Glomerular visceral epithelial cell (primary cell): ENCODE measurements at regions not wholly inside any gene's neighbourhood (a gene's known extent, or its start where the extent isn't known, plus 50 kb on each side); places are given as distances from the start of the nearest gene placed in this dataset.

ENCODE experiments used
- DNase-seq: peaks from one replicate; pipeline ENCODE4 v3.0.0-alpha.2; 2016; ENCODE audit errors: extremely low spot score

DNA sequence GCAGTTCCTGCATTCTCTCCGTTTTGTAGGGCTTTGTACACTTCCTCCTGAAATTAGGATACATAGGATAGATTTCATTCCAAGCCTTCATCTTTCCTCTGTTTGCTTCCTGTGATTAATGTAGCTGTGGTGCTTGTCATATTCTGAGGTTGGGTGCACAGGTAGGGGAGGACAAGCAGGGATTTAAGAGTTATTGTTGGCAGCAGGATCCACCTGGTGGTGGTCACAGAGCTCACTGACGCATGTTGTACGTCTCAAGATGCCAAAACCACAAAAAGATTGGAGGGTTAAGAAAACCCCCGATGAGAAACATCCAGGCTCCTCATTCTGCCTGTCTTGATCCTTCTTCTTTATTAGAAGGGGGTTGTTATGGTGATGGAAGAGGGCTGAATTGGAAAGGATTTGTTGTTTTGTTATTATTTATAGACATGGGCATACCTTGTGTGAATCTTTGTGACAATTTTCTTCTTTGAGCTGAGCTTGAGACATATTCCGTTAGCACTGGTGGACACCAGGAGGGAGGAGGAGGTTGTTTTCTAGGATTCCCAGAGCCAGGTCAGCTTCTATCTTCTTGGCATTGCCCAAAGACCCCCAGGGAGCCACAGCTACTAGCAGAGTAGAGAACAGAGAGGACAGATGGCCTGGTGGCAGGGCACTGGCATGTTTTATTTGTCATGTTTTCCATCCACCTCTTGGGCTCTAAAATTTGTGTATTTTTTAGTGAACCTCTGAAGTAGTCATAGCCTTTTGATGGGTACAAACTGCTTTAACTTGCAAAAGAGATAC lies 57.7 kb upstream of the LARS2 start:
- peak; percentile 6 for DNase-seq

DNA sequence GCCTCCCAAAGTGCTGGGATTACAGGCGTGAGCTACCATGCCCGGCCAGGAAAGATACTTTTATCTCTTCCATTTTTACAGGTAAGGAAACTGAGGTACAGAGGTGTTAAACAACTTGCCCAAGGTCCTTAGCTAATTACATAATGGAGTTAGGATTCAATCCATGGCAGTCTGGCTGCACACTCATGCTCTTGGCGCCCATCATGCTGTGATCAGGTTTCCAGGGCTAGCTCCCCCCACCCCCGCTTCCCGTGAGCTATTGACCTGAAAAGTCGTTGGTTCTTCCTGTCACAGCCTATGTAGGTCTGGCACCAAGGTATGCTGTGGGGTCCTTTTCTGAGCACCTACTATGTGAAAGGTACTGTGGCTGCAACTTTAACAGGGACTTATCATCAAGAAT lies 55.9 kb upstream of the LARS2 start:
- DNase-seq: no peak

DNA sequence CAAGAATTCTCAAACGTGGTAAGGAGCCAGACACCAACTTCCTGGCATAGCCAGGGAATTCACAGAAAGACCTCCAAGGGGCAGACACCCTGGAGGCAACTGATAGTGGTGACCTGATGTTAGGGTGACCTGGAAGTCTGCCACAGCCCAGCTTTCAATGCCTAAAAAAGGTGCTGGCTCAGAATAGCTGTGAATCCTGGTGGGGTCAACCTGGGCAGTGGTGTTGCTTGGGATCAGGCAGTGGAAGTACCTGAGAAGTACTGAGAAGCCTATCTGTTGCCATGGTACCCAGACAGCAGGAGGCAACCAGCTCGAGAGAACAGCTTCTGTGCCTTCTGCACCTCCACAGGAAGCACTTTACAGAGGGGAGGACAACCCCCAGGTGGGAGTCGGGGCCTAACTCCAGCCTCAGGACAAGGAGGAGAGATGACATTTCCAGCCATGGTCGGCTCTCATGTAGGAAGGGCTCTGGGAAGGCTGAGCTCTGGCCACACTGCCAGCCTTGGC lies 55.4 kb upstream of the LARS2 start:
- no peak for DNase-seq

DNA sequence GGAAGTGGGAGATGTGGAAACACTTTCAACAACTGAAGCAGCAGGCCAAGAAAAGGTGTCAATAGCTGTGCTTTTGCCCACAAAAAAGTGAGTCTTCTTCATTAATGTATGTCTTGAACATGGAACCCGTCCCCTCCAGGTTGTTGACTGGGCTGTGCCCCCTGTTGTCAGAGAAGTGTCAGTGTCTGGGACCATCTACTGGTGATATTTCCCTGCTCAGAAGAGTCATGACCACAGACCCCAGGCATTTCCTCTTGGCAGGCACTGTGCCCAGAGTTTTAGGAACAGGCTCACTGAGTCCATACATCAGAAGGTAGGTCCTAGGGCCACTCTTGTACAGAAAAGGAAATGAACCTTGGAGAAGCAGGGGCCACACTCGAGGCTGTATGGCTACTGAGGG lies 54.8 kb upstream of the LARS2 start:
- no peak for DNase-seq

DNA sequence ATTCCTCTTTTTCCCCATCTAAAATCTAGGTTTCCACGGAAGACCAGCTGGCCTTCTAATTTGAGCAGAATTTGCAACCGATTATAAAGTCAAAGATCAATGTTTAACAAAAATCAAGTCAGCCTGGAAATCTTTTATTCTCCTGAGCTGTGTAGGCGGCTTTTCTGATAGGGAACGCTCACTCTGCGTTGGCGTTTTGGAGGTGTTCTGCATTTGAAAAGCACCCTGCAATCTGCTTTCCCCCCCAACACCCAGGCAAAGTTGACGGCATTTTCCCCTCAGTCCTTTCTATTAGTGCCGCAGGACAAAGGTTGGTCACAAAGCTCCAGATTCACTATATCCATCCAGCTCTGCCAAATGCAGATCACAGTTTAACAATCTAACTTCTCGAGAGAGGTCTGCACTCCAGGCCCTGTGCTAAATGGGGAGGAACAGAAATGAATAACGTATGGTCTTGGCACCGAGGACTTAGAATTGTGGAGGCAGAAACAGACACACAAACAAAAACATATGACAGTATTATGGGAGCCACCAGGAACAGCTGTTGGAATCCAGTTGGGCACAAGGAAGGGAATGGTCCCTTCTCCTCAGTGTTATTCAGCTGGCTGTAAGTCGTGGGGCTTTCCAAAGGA lies 50.4 kb upstream of the LARS2 start:
- no peak for DNase-seq
